Lung (tissue), 11 donors: ENCODE measurements at regions not wholly inside any gene's neighbourhood (a gene's known extent, or its start where the extent isn't known, plus 50 kb on each side); places are given as distances from the start of the nearest gene placed in this dataset.

Experiments
- ATAC-seq: fragments of 200-7000 bp; cut with Tn5 transposase; one replicate; pipeline ENCODE4 v1.9.1; 2020; ENCODE audit warnings: moderate number of reproducible peaks; ENCODE audit not compliant: insufficient read depth, low FRiP score
- DNase-seq, 3 donors: peaks; one replicate each; pipeline ENCODE4 v3.0.0-alpha.2; 2013 to 2017
- H3K27ac ChIP-seq, 2 donors: one replicate each; pipeline ENCODE4 v1.5.1; 2013; ENCODE audit warnings: mild to moderate bottlenecking in 2 of 2, moderate library complexity in 2 of 2, control low read depth in 1 of 2, inconsistent platforms in 1 of 2, low read depth in 1 of 2, low read length in 1 of 2
- H3K27me3 ChIP-seq, 3 donors: one replicate each; pipeline ENCODE4 v1.5.1; 2013; ENCODE audit warnings: low read length in 2 of 3; ENCODE audit not compliant: control insufficient read depth in 3 of 3, insufficient read depth in 3 of 3
- H3K36me3 ChIP-seq, 4 donors: one replicate each; pipeline ENCODE4 v1.5.1; 2013; ENCODE audit warnings: low read length in 4 of 4, mild to moderate bottlenecking in 1 of 4, moderate library complexity in 1 of 4; ENCODE audit not compliant: control insufficient read depth in 4 of 4, insufficient read depth in 4 of 4
- H3K4me1 ChIP-seq, 5 donors: one replicate each; pipeline ENCODE4 v1.5.1; 2013; ENCODE audit warnings: low read length in 5 of 5, mild to moderate bottlenecking in 2 of 5, moderate library complexity in 1 of 5; ENCODE audit not compliant: control insufficient read depth in 5 of 5, insufficient read depth in 5 of 5
- H3K4me3 ChIP-seq: one replicate; pipeline ENCODE4 v1.5.1; 2013; ENCODE audit warnings: mild to moderate bottlenecking, control low read depth, moderate library complexity
- H3K9ac ChIP-seq, 2 donors: one replicate each; pipeline ENCODE4 v1.5.1; 2013; ENCODE audit warnings: low read length in 2 of 2, control low read depth in 1 of 2; ENCODE audit not compliant: insufficient read depth in 1 of 2
- H3K9me3 ChIP-seq, 4 donors: one replicate each; pipeline ENCODE4 v1.5.1; 2013; ENCODE audit warnings: low read length in 3 of 4, mild to moderate bottlenecking in 1 of 4, moderate library complexity in 1 of 4; ENCODE audit not compliant: control insufficient read depth in 4 of 4, insufficient read depth in 3 of 4
- CTCF ChIP-seq: IDR thresholded peaks from 2 replicates; pipeline ENCODE4 v1.5.1; 2012; ENCODE audit warnings: mild to moderate bottlenecking; ENCODE audit errors: control extremely low read depth, extremely low read depth
- WGBS, 2 donors: extraction: QIAGEN DNeasy Blood & Tissue Kit; methylation state at CpG; one replicate each; pipeline ENCODE4 v1.1.7; 2013; 5-methylcytosine and 5-hydroxymethylcytosine counted together
- donor health status: control.
- donor health status: control.
- donor health status: Bipolar disorder and iron deficiency.
- donor health status: healthy.
- donor health status: DM: yes; HTN: yes; CAD: no.

- 31 to 63% methylated on average over 1 of the region's 1 CpG for WGBS, 2 donors
- H3K9me3 ChIP-seq: no peaks in the 10 kb centered on the region
- ATAC-seq (no peak), DNase-seq (no peak)
- H3K27ac ChIP-seq: no peak overlapping the region
- peaks cover 0 to 6% (median 2%) of the 10 kb centered on the region in 5 donors for H3K4me1 ChIP-seq
- H3K4me3 ChIP-seq: no peak overlapping the region
- H3K9ac ChIP-seq: no peak overlapping the region
- no peaks in the 10 kb centered on the region for H3K27me3 ChIP-seq
- no peaks in the 10 kb centered on the region for H3K36me3 ChIP-seq
- TF ChIP-seq CTCF: no peak
These were observed 79.2 kb downstream of the EDN1 start for GRCh38 chr6:12369355-12369754.

- no peak overlapping the region for H3K27ac ChIP-seq
- TF ChIP-seq CTCF: no peak
- H3K27me3 ChIP-seq: no peaks in the 10 kb centered on the region
- DNase-seq (no peak), ATAC-seq (peak; percentile 78)
- H3K4me1 ChIP-seq: peaks cover 0 to 6% (median 2%) of the 10 kb centered on the region in 5 donors
- no peak overlapping the region for H3K9ac ChIP-seq
- no peaks in the 10 kb centered on the region for H3K9me3 ChIP-seq
- 33 to 59% methylated on average over 11 of the region's 11 CpGs for WGBS, 2 donors
- no peak overlapping the region for H3K4me3 ChIP-seq
- H3K36me3 ChIP-seq: no peaks in the 10 kb centered on the region
These were observed 79.7 kb downstream of the EDN1 start for GRCh38 chr6:12369781-12370262.

GRCh38 chr6:12371151-12371550, 81.0 kb downstream of the EDN1 start:
- DNase-seq (no peak), ATAC-seq (no peak)
- TF ChIP-seq CTCF: no peak
- Histone ChIP-seq H3K27ac (no peak overlapping the region), H3K4me1 (no peaks in the 10 kb centered on the region), H3K36me3 (no peaks in the 10 kb centered on the region), H3K4me3 (no peak overlapping the region), H3K27me3 (no peaks in the 10 kb centered on the region), H3K9ac (no peak overlapping the region), H3K9me3 (no peaks in the 10 kb centered on the region)
- 96 to 97% methylated on average over 1 of the region's 1 CpG for WGBS, 2 donors

- DNase-seq: no peak
- no peak overlapping the region for H3K4me3 ChIP-seq
- no peak overlapping the region for H3K27ac ChIP-seq
- no peaks in the 10 kb centered on the region for H3K9me3 ChIP-seq
- no peaks in the 10 kb centered on the region for H3K27me3 ChIP-seq
- WGBS, 2 donors: 81 to 88% methylated on average over 3 of the region's 3 CpGs
- TF ChIP-seq CTCF: no peak
- no peaks in the 10 kb centered on the region for H3K4me1 ChIP-seq
- H3K9ac ChIP-seq: no peak overlapping the region
- no peak for ATAC-seq
- H3K36me3 ChIP-seq: no peaks in the 10 kb centered on the region
These were observed 81.5 kb downstream of the EDN1 start for GRCh38 chr6:12371641-12372146.
